ENCODE measurements at regions not wholly inside any gene's neighbourhood (a gene's known extent, or its start where the extent isn't known, plus 50 kb on each side); places are given as distances from the start of the nearest gene placed in this dataset.

GRCh38 chr12:19695244-19696098 lies 256.2 kb downstream of the AEBP2 start:
- TF ChIP-seq CTCF (conservative IDR thresholded peaks at IDR 0.05; ENCODE audit: low read length) (no peak), EZH2phosphoT487 (IDR thresholded peaks at IDR 0.05; ENCODE audit: borderline replicate concordance) (no peak)
